ENCODE measurements at regions not wholly inside any gene's neighbourhood (a gene's known extent, or its start where the extent isn't known, plus 50 kb on each side); places are given as distances from the start of the nearest gene placed in this dataset.
A peak's percentile ranks its signal among the peaks of the same experiment; 100 is the strongest.

- no peaks in the 10 kb centered on the region for H3K36me3 ChIP-seq (ENCODE audit: control insufficient read depth, insufficient read depth, low read length, severe bottlenecking)
- H3K4me1 ChIP-seq (ENCODE audit: control insufficient read depth, insufficient read depth, low read length), result peaks cover 42% of the 10 kb centered on the region
- H3K9ac ChIP-seq (ENCODE audit: low read length), result no peak overlapping the region
- H3K9me3 ChIP-seq (ENCODE audit: control insufficient read depth, low read length), result no peaks in the 10 kb centered on the region
- no peaks in the 10 kb centered on the region for H3K27me3 ChIP-seq (replicated peaks; ENCODE audit: control insufficient read depth, insufficient read depth, low read length)
- no peak for DNase-seq (ENCODE audit: low read depth)
- no peak overlapping the region for H3K4me3 ChIP-seq (ENCODE audit: low read length)
Observed at GRCh38 chr20:1807394-1807793, 87.8 kb upstream of the SIRPA start.

GRCh38 chr20:1806456-1806855 is 88.8 kb upstream of the SIRPA start:
- H3K27me3 ChIP-seq (replicated peaks; ENCODE audit: control insufficient read depth, insufficient read depth, low read length), result no peaks in the 10 kb centered on the region
- DNase-seq (ENCODE audit: low read depth), result no peak
- H3K4me3 ChIP-seq (ENCODE audit: low read length), result no peak overlapping the region
- H3K9me3 ChIP-seq (ENCODE audit: control insufficient read depth, low read length), result no peaks in the 10 kb centered on the region
- H3K9ac ChIP-seq (ENCODE audit: low read length), result no peak overlapping the region
- H3K36me3 ChIP-seq (ENCODE audit: control insufficient read depth, insufficient read depth, low read length, severe bottlenecking), result no peaks in the 10 kb centered on the region
- H3K4me1 ChIP-seq (ENCODE audit: control insufficient read depth, insufficient read depth, low read length), result peaks cover 38% of the 10 kb centered on the region

- no peak for DNase-seq (ENCODE audit: low read depth)
- Histone ChIP-seq H3K9ac (ENCODE audit: low read length) (no peak overlapping the region), H3K4me3 (ENCODE audit: low read length) (no peak overlapping the region), H3K9me3 (ENCODE audit: control insufficient read depth, low read length) (no peaks in the 10 kb centered on the region), H3K36me3 (ENCODE audit: control insufficient read depth, insufficient read depth, low read length, severe bottlenecking) (no peaks in the 10 kb centered on the region), H3K27me3 (replicated peaks; ENCODE audit: control insufficient read depth, insufficient read depth, low read length) (no peaks in the 10 kb centered on the region), H3K4me1 (ENCODE audit: control insufficient read depth, insufficient read depth, low read length) (peaks cover 32% of the 10 kb centered on the region)
Observed at GRCh38 chr20:1805816-1806215, 89.4 kb upstream of the SIRPA start.

GRCh38 chr20:1805161-1805581 is 90.0 kb upstream of the SIRPA start:
- Histone ChIP-seq H3K4me1 (ENCODE audit: control insufficient read depth, insufficient read depth, low read length) (peaks cover 31% of the 10 kb centered on the region), H3K36me3 (ENCODE audit: control insufficient read depth, insufficient read depth, low read length, severe bottlenecking) (no peaks in the 10 kb centered on the region), H3K9me3 (ENCODE audit: control insufficient read depth, low read length) (no peaks in the 10 kb centered on the region), H3K4me3 (ENCODE audit: low read length) (no peak overlapping the region), H3K27me3 (replicated peaks; ENCODE audit: control insufficient read depth, insufficient read depth, low read length) (no peaks in the 10 kb centered on the region), H3K9ac (ENCODE audit: low read length) (no peak overlapping the region)
- no peak for DNase-seq (ENCODE audit: low read depth)

- no peaks in the 10 kb centered on the region for H3K27me3 ChIP-seq (replicated peaks; ENCODE audit: control insufficient read depth, insufficient read depth, low read length)
- H3K4me3 ChIP-seq (ENCODE audit: low read length), result no peak overlapping the region
- peaks cover 25% of the 10 kb centered on the region for H3K4me1 ChIP-seq (ENCODE audit: control insufficient read depth, insufficient read depth, low read length)
- no peak for DNase-seq (ENCODE audit: low read depth)
- no peaks in the 10 kb centered on the region for H3K36me3 ChIP-seq (ENCODE audit: control insufficient read depth, insufficient read depth, low read length, severe bottlenecking)
- no peak overlapping the region for H3K9ac ChIP-seq (ENCODE audit: low read length)
- no peaks in the 10 kb centered on the region for H3K9me3 ChIP-seq (ENCODE audit: control insufficient read depth, low read length)
Observed at GRCh38 chr20:1804554-1804956, 90.7 kb upstream of the SIRPA start.

- Histone ChIP-seq H3K9ac (ENCODE audit: low read length) (peak overlapping the region; percentile 77), H3K9me3 (ENCODE audit: control insufficient read depth, low read length) (no peaks in the 10 kb centered on the region), H3K27me3 (replicated peaks; ENCODE audit: control insufficient read depth, insufficient read depth, low read length) (no peaks in the 10 kb centered on the region), H3K36me3 (ENCODE audit: control insufficient read depth, insufficient read depth, low read length, severe bottlenecking) (no peaks in the 10 kb centered on the region), H3K4me1 (ENCODE audit: control insufficient read depth, insufficient read depth, low read length) (peaks cover 21% of the 10 kb centered on the region), H3K4me3 (ENCODE audit: low read length) (peak overlapping the region; percentile 75)
- DNase-seq (ENCODE audit: low read depth), result no peak
Observed at GRCh38 chr20:1803932-1804501, 91.2 kb upstream of the SIRPA start.

GRCh38 chr20:1803061-1803931 is 91.9 kb upstream of the SIRPA start:
- peak overlapping the region; percentile 75 for H3K4me3 ChIP-seq (ENCODE audit: low read length)
- H3K36me3 ChIP-seq (ENCODE audit: control insufficient read depth, insufficient read depth, low read length, severe bottlenecking), result no peaks in the 10 kb centered on the region
- no peaks in the 10 kb centered on the region for H3K9me3 ChIP-seq (ENCODE audit: control insufficient read depth, low read length)
- H3K9ac ChIP-seq (ENCODE audit: low read length), result peak overlapping the region; percentile 77
- peaks cover 18% of the 10 kb centered on the region for H3K4me1 ChIP-seq (ENCODE audit: control insufficient read depth, insufficient read depth, low read length)
- DNase-seq (ENCODE audit: low read depth), result peak; percentile 70
- no peaks in the 10 kb centered on the region for H3K27me3 ChIP-seq (replicated peaks; ENCODE audit: control insufficient read depth, insufficient read depth, low read length)

GRCh38 chr20:1802385-1803060 is 92.7 kb upstream of the SIRPA start:
- peak; percentile 83 for DNase-seq (ENCODE audit: low read depth)
- Histone ChIP-seq H3K27me3 (replicated peaks; ENCODE audit: control insufficient read depth, insufficient read depth, low read length) (no peaks in the 10 kb centered on the region), H3K4me1 (ENCODE audit: control insufficient read depth, insufficient read depth, low read length) (peaks cover 18% of the 10 kb centered on the region), H3K36me3 (ENCODE audit: control insufficient read depth, insufficient read depth, low read length, severe bottlenecking) (no peaks in the 10 kb centered on the region), H3K4me3 (ENCODE audit: low read length) (peak overlapping the region; percentile 75), H3K9ac (ENCODE audit: low read length) (peak overlapping the region; percentile 77), H3K9me3 (ENCODE audit: control insufficient read depth, low read length) (no peaks in the 10 kb centered on the region)

- H3K9me3 ChIP-seq (ENCODE audit: control insufficient read depth, low read length), result no peaks in the 10 kb centered on the region
- no peak overlapping the region for H3K9ac ChIP-seq (ENCODE audit: low read length)
- H3K36me3 ChIP-seq (ENCODE audit: control insufficient read depth, insufficient read depth, low read length, severe bottlenecking), result no peaks in the 10 kb centered on the region
- DNase-seq (ENCODE audit: low read depth), result no peak
- no peaks in the 10 kb centered on the region for H3K27me3 ChIP-seq (replicated peaks; ENCODE audit: control insufficient read depth, insufficient read depth, low read length)
- H3K4me1 ChIP-seq (ENCODE audit: control insufficient read depth, insufficient read depth, low read length), result peaks cover 18% of the 10 kb centered on the region
- H3K4me3 ChIP-seq (ENCODE audit: low read length), result peak overlapping the region; percentile 75
Observed at GRCh38 chr20:1801929-1802306, 93.3 kb upstream of the SIRPA start.

GRCh38 chr20:1801225-1801928 is 93.8 kb upstream of the SIRPA start:
- no peak overlapping the region for H3K4me3 ChIP-seq (ENCODE audit: low read length)
- H3K36me3 ChIP-seq (ENCODE audit: control insufficient read depth, insufficient read depth, low read length, severe bottlenecking), result no peaks in the 10 kb centered on the region
- DNase-seq (ENCODE audit: low read depth), result no peak
- H3K4me1 ChIP-seq (ENCODE audit: control insufficient read depth, insufficient read depth, low read length), result peaks cover 18% of the 10 kb centered on the region
- no peaks in the 10 kb centered on the region for H3K27me3 ChIP-seq (replicated peaks; ENCODE audit: control insufficient read depth, insufficient read depth, low read length)
- H3K9ac ChIP-seq (ENCODE audit: low read length), result no peak overlapping the region
- no peaks in the 10 kb centered on the region for H3K9me3 ChIP-seq (ENCODE audit: control insufficient read depth, low read length)

- no peak overlapping the region for H3K4me3 ChIP-seq (ENCODE audit: low read length)
- DNase-seq (ENCODE audit: low read depth), result peak; percentile 44
- H3K9me3 ChIP-seq (ENCODE audit: control insufficient read depth, low read length), result no peaks in the 10 kb centered on the region
- no peaks in the 10 kb centered on the region for H3K36me3 ChIP-seq (ENCODE audit: control insufficient read depth, insufficient read depth, low read length, severe bottlenecking)
- H3K27me3 ChIP-seq (replicated peaks; ENCODE audit: control insufficient read depth, insufficient read depth, low read length), result no peaks in the 10 kb centered on the region
- peaks cover 18% of the 10 kb centered on the region for H3K4me1 ChIP-seq (ENCODE audit: control insufficient read depth, insufficient read depth, low read length)
- no peak overlapping the region for H3K9ac ChIP-seq (ENCODE audit: low read length)
Observed at GRCh38 chr20:1800777-1801176, 94.4 kb upstream of the SIRPA start.

Data from adipocyte (in vitro differentiated cells).